Small intestine (tissue), 7 donors: ENCODE measurements at regions not wholly inside any gene's neighbourhood (a gene's known extent, or its start where the extent isn't known, plus 50 kb on each side); places are given as distances from the start of the nearest gene placed in this dataset.
"Not testable (repeated sequence)": the region's sequence is repeated elsewhere in the genome, so short reads cannot be mapped to it uniquely, and the experiment has no call there.

Experiments
- DNase-seq, 2 donors: peaks; one replicate each; pipeline versions ENCODE4 v3.0.0 to v3.0.0-alpha.2; 2013
- FAIRE-seq: peaks from 2 replicates; lab custom pipeline; 2012; peaks lifted over from hg19 to GRCh38; lab: Jason Lieb, UNC
- H3K27ac ChIP-seq, 3 donors: one replicate each; pipeline ENCODE4 v1.5.1; 2013; ENCODE audit warnings: low read length in 2 of 3, mild to moderate bottlenecking in 2 of 3, control low read depth in 1 of 3, inconsistent platforms in 1 of 3, low read depth in 1 of 3, moderate library complexity in 1 of 3
- H3K27me3 ChIP-seq, 3 donors: one replicate each; pipeline ENCODE4 v1.6.1; 2013; ENCODE audit warnings: low read length in 3 of 3, inconsistent platforms in 1 of 3; ENCODE audit not compliant: control insufficient read depth in 3 of 3, insufficient read depth in 3 of 3
- H3K36me3 ChIP-seq, 3 donors: one replicate each; pipeline ENCODE4 v1.6.1; 2013; ENCODE audit warnings: low read length in 3 of 3, inconsistent platforms in 1 of 3, low read depth in 1 of 3, mild to moderate bottlenecking in 1 of 3, moderate library complexity in 1 of 3; ENCODE audit not compliant: control insufficient read depth in 3 of 3, insufficient read depth in 2 of 3
- H3K4me1 ChIP-seq, 3 donors: one replicate each; pipeline ENCODE4 v1.6.1; 2013; ENCODE audit warnings: low read length in 2 of 3, inconsistent platforms in 1 of 3, low read depth in 1 of 3, mild to moderate bottlenecking in 1 of 3, moderate library complexity in 1 of 3; ENCODE audit not compliant: control insufficient read depth in 3 of 3, insufficient read depth in 2 of 3
- H3K4me3 ChIP-seq, 3 donors: one replicate each; pipeline ENCODE4 v1.5.1; 2013; ENCODE audit warnings: low read length in 3 of 3, control low read depth in 1 of 3, inconsistent platforms in 1 of 3, low read depth in 1 of 3, mild to moderate bottlenecking in 1 of 3, moderate library complexity in 1 of 3
- H3K9me3 ChIP-seq, 2 donors: one replicate each; pipeline ENCODE4 v1.6.1; 2013; ENCODE audit warnings: low read depth in 1 of 2, low read length in 1 of 2; ENCODE audit not compliant: control insufficient read depth in 2 of 2, insufficient read depth in 1 of 2
- WGBS, 3 donors: extraction: QIAGEN DNeasy Blood & Tissue Kit; methylation state at CpG; one replicate each; pipeline ENCODE4 v1.1.7; 2013; 5-methylcytosine and 5-hydroxymethylcytosine counted together
- donor health status: healthy with polysubstance abuse.
- donor health status: control.
- donor health status: control.
- donor health status: Bipolar disorder and iron deficiency.
- donor health status: healthy.

DNA sequence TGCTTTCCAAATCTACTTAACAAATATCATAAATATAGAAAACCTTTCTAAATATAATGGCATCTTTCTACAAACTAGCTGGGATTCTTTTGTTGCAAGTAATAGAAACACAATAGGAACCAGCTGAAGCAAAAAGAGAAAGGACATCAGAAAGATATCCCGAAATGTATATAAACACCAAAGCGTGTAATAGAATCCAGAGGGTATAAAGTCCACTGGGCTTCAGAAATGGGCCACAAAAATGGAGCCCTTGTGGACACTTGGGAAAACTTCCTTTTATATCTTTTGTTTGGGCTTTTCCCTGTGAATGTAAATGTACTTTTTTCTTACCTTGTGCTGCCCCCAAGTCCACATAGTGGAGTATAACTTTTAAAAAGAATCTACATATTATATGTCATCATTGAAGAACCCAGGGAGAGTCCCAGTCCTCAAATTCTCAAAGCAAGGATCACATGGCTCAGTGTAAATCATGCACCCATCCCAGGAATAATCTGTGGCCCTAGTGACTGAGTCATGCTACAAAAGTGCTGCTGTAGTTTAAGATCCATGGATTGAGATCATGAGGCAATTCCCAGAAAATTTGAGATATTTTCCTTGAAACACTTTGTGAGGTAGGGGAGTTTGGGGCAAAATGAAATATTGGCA lies 457.0 kb downstream of the EPM2A start:
- FAIRE-seq (no peak), DNase-seq (no peak)
- WGBS, 3 donors, result 74 to 81% (median 79%) methylated on average over 2 of the region's 2 CpGs
- Histone ChIP-seq H3K27ac (no peak overlapping the region), H3K9me3 (no peaks in the 10 kb centered on the region), H3K4me3 (no peak overlapping the region), H3K36me3 (no peaks in the 10 kb centered on the region), H3K27me3 (no peaks in the 10 kb centered on the region), H3K4me1 (no peaks in the 10 kb centered on the region)

DNA sequence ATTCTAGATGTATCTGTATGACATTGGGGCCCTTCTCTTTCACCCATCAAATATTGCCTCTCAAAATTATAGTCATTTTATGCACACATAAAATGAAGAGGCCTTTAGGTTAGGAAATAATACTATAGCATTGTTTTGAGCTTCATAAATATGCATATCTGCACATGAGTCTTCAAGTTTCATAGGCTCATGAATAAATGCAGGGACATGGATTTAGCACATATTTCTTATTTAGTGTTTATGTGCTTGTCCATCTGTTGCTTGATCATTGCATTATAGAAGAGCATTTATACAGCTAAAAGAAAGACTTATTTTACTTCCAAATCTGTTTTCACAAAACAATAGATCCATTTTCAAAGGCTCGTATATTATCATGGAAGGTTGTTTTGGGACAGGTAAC lies 455.8 kb downstream of the EPM2A start:
- Histone ChIP-seq H3K27me3 (no peaks in the 10 kb centered on the region), H3K4me1 (no peaks in the 10 kb centered on the region), H3K27ac (no peak overlapping the region), H3K4me3 (no peak overlapping the region), H3K36me3 (no peaks in the 10 kb centered on the region), H3K9me3 (no peaks in the 10 kb centered on the region)
- no peak for FAIRE-seq
- WGBS, 3 donors, result 74 to 89% (median 88%) methylated on average over 1 of the region's 1 CpG
- no peak for DNase-seq

- no peaks in the 10 kb centered on the region for H3K9me3 ChIP-seq
- no peak overlapping the region for H3K27ac ChIP-seq
- no peaks in the 10 kb centered on the region for H3K4me1 ChIP-seq
- WGBS, 3 donors, result 70 to 79% (median 73%) methylated on average over 2 of the region's 2 CpGs
- no peak overlapping the region for H3K4me3 ChIP-seq
- FAIRE-seq (no peak), DNase-seq (no peak)
- no peaks in the 10 kb centered on the region for H3K27me3 ChIP-seq
- H3K36me3 ChIP-seq, result no peaks in the 10 kb centered on the region
Observed at GRCh38 chr6:145279993-145280392, 455.3 kb downstream of the EPM2A start.

DNA sequence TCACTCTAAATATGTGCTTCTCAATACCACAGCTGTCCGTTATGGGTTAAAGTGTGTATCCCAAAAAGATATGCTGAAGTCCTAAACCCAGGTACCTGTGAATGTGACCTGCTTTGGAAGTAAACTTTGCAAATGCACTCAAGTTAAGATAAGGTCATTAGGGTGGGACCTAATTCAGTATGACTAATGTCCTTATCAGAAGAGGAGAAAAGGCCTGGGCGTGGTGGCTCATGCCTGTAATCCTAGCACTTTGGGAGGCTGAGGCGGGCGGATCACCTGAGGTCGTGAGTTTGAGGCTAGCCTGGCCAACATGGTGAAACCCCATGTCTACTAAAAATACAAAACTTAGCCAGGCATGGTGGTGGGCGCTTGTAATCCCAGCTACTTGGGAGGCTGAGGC lies 452.1 kb downstream of the EPM2A start:
- WGBS, 3 donors, result 28 to 62% (median 33%) methylated on average over 6 of the region's 6 CpGs
- DNase-seq, result peak; percentile 35 to 73
- not testable (repeated sequence) for H3K36me3 ChIP-seq, H3K4me3 ChIP-seq, H3K27me3 ChIP-seq, H3K9me3 ChIP-seq, H3K4me1 ChIP-seq, H3K27ac ChIP-seq, FAIRE-seq

GRCh38 chr6:145283856-145284255 lies 451.5 kb downstream of the EPM2A start:
- Histone ChIP-seq H3K36me3 (no peaks in the 10 kb centered on the region), H3K27me3 (no peaks in the 10 kb centered on the region), H3K27ac (no peak overlapping the region), H3K4me1 (no peaks in the 10 kb centered on the region), H3K4me3 (no peak overlapping the region), H3K9me3 (no peaks in the 10 kb centered on the region)
- 88 to 98% (median 95%) methylated on average over 2 of the region's 2 CpGs for WGBS, 3 donors
- FAIRE-seq (no peak), DNase-seq (no peak)

- 80 to 94% (median 89%) methylated on average over 1 of the region's 1 CpG for WGBS, 3 donors
- H3K9me3 ChIP-seq, result no peaks in the 10 kb centered on the region
- no peak for DNase-seq
- no peaks in the 10 kb centered on the region for H3K36me3 ChIP-seq
- H3K27ac ChIP-seq, result no peak overlapping the region
- H3K4me3 ChIP-seq, result no peak overlapping the region
- no peak for FAIRE-seq
- H3K4me1 ChIP-seq, result no peaks in the 10 kb centered on the region
- H3K27me3 ChIP-seq, result no peaks in the 10 kb centered on the region
Observed at GRCh38 chr6:145286916-145287315, 448.4 kb downstream of the EPM2A start.

DNA sequence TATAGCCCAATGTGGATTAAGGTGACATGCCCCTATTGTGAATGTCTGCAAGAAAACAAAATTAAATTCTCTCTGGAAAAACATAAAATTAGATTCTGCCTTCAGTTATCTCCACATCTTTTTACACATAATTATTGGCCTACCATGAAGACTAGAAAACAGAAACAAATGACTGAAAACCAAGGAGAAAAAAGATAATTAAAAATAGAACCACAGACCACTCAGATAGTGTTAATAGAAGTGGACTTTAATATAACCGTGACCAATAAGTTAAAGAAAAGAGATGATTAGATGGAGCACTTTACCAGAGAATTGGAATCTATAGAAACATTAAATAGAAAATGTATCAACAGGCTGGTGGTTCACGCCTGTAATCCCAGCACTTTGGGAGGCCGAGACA lies 445.7 kb downstream of the EPM2A start:
- Histone ChIP-seq H3K4me3 (no peak overlapping the region), H3K9me3 (no peaks in the 10 kb centered on the region), H3K27ac (no peak overlapping the region), H3K27me3 (no peaks in the 10 kb centered on the region), H3K36me3 (no peaks in the 10 kb centered on the region), H3K4me1 (no peaks in the 10 kb centered on the region)
- no peak for DNase-seq
- FAIRE-seq, result no peak
- 90 to 91% (median 91%) methylated on average over 3 of the region's 3 CpGs for WGBS, 3 donors

DNA sequence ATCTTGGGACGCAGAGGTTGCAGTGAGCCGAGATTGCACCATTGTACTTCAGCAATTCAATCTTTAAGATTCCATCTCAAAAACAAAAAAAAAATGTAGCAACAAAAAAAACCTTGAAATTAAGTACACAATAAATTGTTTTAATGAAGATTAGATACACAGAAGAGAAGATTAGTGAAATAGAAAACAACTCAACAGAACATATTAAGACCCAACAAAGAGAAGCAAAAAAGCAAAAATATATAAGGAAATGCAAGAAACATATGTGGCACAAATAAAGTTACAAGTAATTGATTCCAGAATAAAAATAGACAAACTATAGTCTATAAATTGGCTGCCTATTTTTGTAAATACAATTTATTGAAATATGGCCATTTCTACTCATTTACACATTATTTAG lies 445.2 kb downstream of the EPM2A start:
- WGBS, 3 donors, result 89 to 94% (median 90%) methylated on average over 2 of the region's 2 CpGs

GRCh38 chr6:145292066-145292465 lies 443.3 kb downstream of the EPM2A start:
- no peak for FAIRE-seq

More for the DNA sequence above, 445.2 kb downstream of the EPM2A start:
- Histone ChIP-seq H3K36me3 (no peaks in the 10 kb centered on the region), H3K27me3 (no peaks in the 10 kb centered on the region), H3K4me3 (no peak overlapping the region), H3K4me1 (no peaks in the 10 kb centered on the region), H3K9me3 (no peaks in the 10 kb centered on the region), H3K27ac (no peak overlapping the region)
- DNase-seq (no peak), FAIRE-seq (no peak)

More at GRCh38 chr6:145292066-145292465, 443.3 kb downstream of the EPM2A start:
- no peaks in the 10 kb centered on the region for H3K36me3 ChIP-seq
- H3K27ac ChIP-seq, result no peak overlapping the region
- WGBS, 3 donors, result 66 to 85% (median 75%) methylated on average over 2 of the region's 2 CpGs
- no peaks in the 10 kb centered on the region for H3K4me1 ChIP-seq
- H3K9me3 ChIP-seq, result no peaks in the 10 kb centered on the region
- no peak overlapping the region for H3K4me3 ChIP-seq
- no peak for DNase-seq
- H3K27me3 ChIP-seq, result no peaks in the 10 kb centered on the region
